Mammary epithelial cell (primary cell): ENCODE measurements at regions not wholly inside any gene's neighbourhood (a gene's known extent, or its start where the extent isn't known, plus 50 kb on each side); places are given as distances from the start of the nearest gene placed in this dataset.

Source experiments
- CTCF ChIP-seq, 2 donors: IDR thresholded peaks in 1 of 2; conservative IDR thresholded peaks in 1 of 2; 2 replicates each; pipeline ENCODE4 v1.5.1; 2011 to 2012; ENCODE audit warnings: inconsistent platforms in 2 of 2, low read length in 2 of 2, mild to moderate bottlenecking in 2 of 2, control low read depth in 1 of 2, low read depth in 1 of 2; ENCODE audit not compliant: insufficient read depth in 1 of 2; ENCODE audit errors: extremely low read depth in 1 of 2
- EZH2 ChIP-seq: IDR thresholded peaks from 2 replicates; pipeline ENCODE4 v1.6.1; 2012; ENCODE audit warnings: low read length, inconsistent platforms, borderline replicate concordance

GRCh38 chr13:39894586-39894985 lies 239.1 kb downstream of the COG6 start:
- no peak for TF ChIP-seq CTCF (conservative IDR thresholded peaks at IDR 0.05 in 1 of 2, IDR thresholded peaks at IDR 0.05 in 1 of 2; ENCODE audit: extremely low read depth in 1 of 2, insufficient read depth in 1 of 2, low read depth in 1 of 2, low read length in 2 of 2)
- TF ChIP-seq EZH2, result no peak
